ENCODE measurements at regions not wholly inside any gene's neighbourhood (a gene's known extent, or its start where the extent isn't known, plus 50 kb on each side); places are given as distances from the start of the nearest gene placed in this dataset.
"Not testable (repeated sequence)": the region's sequence is repeated elsewhere in the genome, so short reads cannot be mapped to it uniquely, and the experiment has no call there.

- no peak for FAIRE-seq
- no peaks in the 10 kb centered on the region for H3K36me3 ChIP-seq (ENCODE audit: control insufficient read depth in 3 of 3, insufficient read depth in 2 of 3, low read depth in 1 of 3, low read length in 3 of 3)
- DNase-seq: no peak
- H3K27ac ChIP-seq (ENCODE audit: low read depth in 1 of 3, low read length in 2 of 3): no peak overlapping the region
- 63 to 88% (median 67%) methylated on average over 1 of the region's 1 CpG for WGBS, 3 donors
- peaks cover 0 to 2% (median 0%) of the 10 kb centered on the region in 3 donors for H3K4me1 ChIP-seq (ENCODE audit: control insufficient read depth in 3 of 3, insufficient read depth in 2 of 3, low read depth in 1 of 3, low read length in 2 of 3)
- no peak overlapping the region for H3K4me3 ChIP-seq (ENCODE audit: low read depth in 1 of 3, low read length in 3 of 3)
- no peaks in the 10 kb centered on the region for H3K27me3 ChIP-seq (ENCODE audit: control insufficient read depth in 3 of 3, insufficient read depth in 3 of 3, low read length in 3 of 3)
- H3K9me3 ChIP-seq (ENCODE audit: control insufficient read depth in 2 of 2, insufficient read depth in 1 of 2, low read depth in 1 of 2, low read length in 1 of 2): no peaks in the 10 kb centered on the region
Observed at GRCh38 chr3:34109021-34109420, 310.6 kb downstream of the PDCD6IP start.

GRCh38 chr3:34109846-34110245 lies 311.4 kb downstream of the PDCD6IP start:
- Histone ChIP-seq H3K36me3 (ENCODE audit: control insufficient read depth in 3 of 3, insufficient read depth in 2 of 3, low read depth in 1 of 3, low read length in 3 of 3) (no peaks in the 10 kb centered on the region), H3K27me3 (ENCODE audit: control insufficient read depth in 3 of 3, insufficient read depth in 3 of 3, low read length in 3 of 3) (no peaks in the 10 kb centered on the region), H3K4me3 (ENCODE audit: low read depth in 1 of 3, low read length in 3 of 3) (no peak overlapping the region), H3K27ac (ENCODE audit: low read depth in 1 of 3, low read length in 2 of 3) (no peak overlapping the region), H3K9me3 (ENCODE audit: control insufficient read depth in 2 of 2, insufficient read depth in 1 of 2, low read depth in 1 of 2, low read length in 1 of 2) (no peaks in the 10 kb centered on the region), H3K4me1 (ENCODE audit: control insufficient read depth in 3 of 3, insufficient read depth in 2 of 3, low read depth in 1 of 3, low read length in 2 of 3) (peaks cover 0 to 2% (median 0%) of the 10 kb centered on the region in 3 donors)
- DNase-seq (no peak), FAIRE-seq (no peak)
- 66 to 85% (median 70%) methylated on average over 2 of the region's 2 CpGs for WGBS, 3 donors

- Histone ChIP-seq H3K4me3 (ENCODE audit: low read depth in 1 of 3, low read length in 3 of 3) (no peak overlapping the region), H3K9me3 (ENCODE audit: control insufficient read depth in 2 of 2, insufficient read depth in 1 of 2, low read depth in 1 of 2, low read length in 1 of 2) (no peaks in the 10 kb centered on the region), H3K27ac (ENCODE audit: low read depth in 1 of 3, low read length in 2 of 3) (no peak overlapping the region), H3K36me3 (ENCODE audit: control insufficient read depth in 3 of 3, insufficient read depth in 2 of 3, low read depth in 1 of 3, low read length in 3 of 3) (no peaks in the 10 kb centered on the region), H3K27me3 (ENCODE audit: control insufficient read depth in 3 of 3, insufficient read depth in 3 of 3, low read length in 3 of 3) (no peaks in the 10 kb centered on the region), H3K4me1 (ENCODE audit: control insufficient read depth in 3 of 3, insufficient read depth in 2 of 3, low read depth in 1 of 3, low read length in 2 of 3) (peaks cover 0 to 2% (median 0%) of the 10 kb centered on the region in 3 donors)
- no peak for DNase-seq
- 73 to 79% (median 74%) methylated on average over 4 of the region's 4 CpGs for WGBS, 3 donors
- FAIRE-seq: no peak
Observed at GRCh38 chr3:34111361-34111760, 312.9 kb downstream of the PDCD6IP start.

GRCh38 chr3:34112261-34112660 lies 313.8 kb downstream of the PDCD6IP start:
- not testable (repeated sequence) for H3K9me3 ChIP-seq (ENCODE audit: control insufficient read depth in 2 of 2, insufficient read depth in 1 of 2, low read depth in 1 of 2, low read length in 1 of 2); H3K27me3 ChIP-seq (ENCODE audit: control insufficient read depth in 3 of 3, insufficient read depth in 3 of 3, low read length in 3 of 3); H3K36me3 ChIP-seq (ENCODE audit: control insufficient read depth in 3 of 3, insufficient read depth in 2 of 3, low read depth in 1 of 3, low read length in 3 of 3); H3K4me3 ChIP-seq (ENCODE audit: low read depth in 1 of 3, low read length in 3 of 3); FAIRE-seq; H3K27ac ChIP-seq (ENCODE audit: low read depth in 1 of 3, low read length in 2 of 3); H3K4me1 ChIP-seq (ENCODE audit: control insufficient read depth in 3 of 3, insufficient read depth in 2 of 3, low read depth in 1 of 3, low read length in 2 of 3); DNase-seq
- 92 to 95% (median 93%) methylated on average over 15 of the region's 15 CpGs for WGBS, 3 donors

- no peak for DNase-seq
- Histone ChIP-seq H3K27ac (ENCODE audit: low read depth in 1 of 3, low read length in 2 of 3) (no peak overlapping the region), H3K36me3 (ENCODE audit: control insufficient read depth in 3 of 3, insufficient read depth in 2 of 3, low read depth in 1 of 3, low read length in 3 of 3) (no peaks in the 10 kb centered on the region), H3K9me3 (ENCODE audit: control insufficient read depth in 2 of 2, insufficient read depth in 1 of 2, low read depth in 1 of 2, low read length in 1 of 2) (no peaks in the 10 kb centered on the region), H3K27me3 (ENCODE audit: control insufficient read depth in 3 of 3, insufficient read depth in 3 of 3, low read length in 3 of 3) (no peaks in the 10 kb centered on the region), H3K4me3 (ENCODE audit: low read depth in 1 of 3, low read length in 3 of 3) (no peak overlapping the region), H3K4me1 (ENCODE audit: control insufficient read depth in 3 of 3, insufficient read depth in 2 of 3, low read depth in 1 of 3, low read length in 2 of 3) (no peaks in the 10 kb centered on the region)
- no peak for FAIRE-seq
Observed at GRCh38 chr3:34131091-34131490, 332.7 kb downstream of the PDCD6IP start.

- 44 to 73% (median 67%) methylated on average over 2 of the region's 2 CpGs for WGBS, 3 donors
- Histone ChIP-seq H3K4me3 (ENCODE audit: low read depth in 1 of 3, low read length in 3 of 3) (no peak overlapping the region), H3K27ac (ENCODE audit: low read depth in 1 of 3, low read length in 2 of 3) (no peak overlapping the region), H3K36me3 (ENCODE audit: control insufficient read depth in 3 of 3, insufficient read depth in 2 of 3, low read depth in 1 of 3, low read length in 3 of 3) (no peaks in the 10 kb centered on the region), H3K9me3 (ENCODE audit: control insufficient read depth in 2 of 2, insufficient read depth in 1 of 2, low read depth in 1 of 2, low read length in 1 of 2) (no peaks in the 10 kb centered on the region), H3K27me3 (ENCODE audit: control insufficient read depth in 3 of 3, insufficient read depth in 3 of 3, low read length in 3 of 3) (no peaks in the 10 kb centered on the region), H3K4me1 (ENCODE audit: control insufficient read depth in 3 of 3, insufficient read depth in 2 of 3, low read depth in 1 of 3, low read length in 2 of 3) (no peaks in the 10 kb centered on the region)
- FAIRE-seq (no peak), DNase-seq (no peak)
Observed at GRCh38 chr3:34132069-34132692, 333.8 kb downstream of the PDCD6IP start.

- no peaks in the 10 kb centered on the region for H3K36me3 ChIP-seq (ENCODE audit: control insufficient read depth in 3 of 3, insufficient read depth in 2 of 3, low read depth in 1 of 3, low read length in 3 of 3)
Observed at GRCh38 chr3:34139566-34139965, 341.1 kb downstream of the PDCD6IP start.

GRCh38 chr3:34140616-34141015 lies 342.2 kb downstream of the PDCD6IP start:
- no peaks in the 10 kb centered on the region for H3K9me3 ChIP-seq (ENCODE audit: control insufficient read depth in 2 of 2, insufficient read depth in 1 of 2, low read depth in 1 of 2, low read length in 1 of 2)
- FAIRE-seq: no peak
- H3K4me3 ChIP-seq (ENCODE audit: low read depth in 1 of 3, low read length in 3 of 3): no peak overlapping the region
- H3K4me1 ChIP-seq (ENCODE audit: control insufficient read depth in 3 of 3, insufficient read depth in 2 of 3, low read depth in 1 of 3, low read length in 2 of 3): no peaks in the 10 kb centered on the region
- H3K36me3 ChIP-seq (ENCODE audit: control insufficient read depth in 3 of 3, insufficient read depth in 2 of 3, low read depth in 1 of 3, low read length in 3 of 3): no peaks in the 10 kb centered on the region
- no peak for DNase-seq
- H3K27me3 ChIP-seq (ENCODE audit: control insufficient read depth in 3 of 3, insufficient read depth in 3 of 3, low read length in 3 of 3): no peaks in the 10 kb centered on the region
- no peak overlapping the region for H3K27ac ChIP-seq (ENCODE audit: low read depth in 1 of 3, low read length in 2 of 3)
- WGBS, 3 donors: 87 to 100% (median 90%) methylated on average over 1 of the region's 1 CpG

More at GRCh38 chr3:34139566-34139965, 341.1 kb downstream of the PDCD6IP start:
- H3K9me3 ChIP-seq (ENCODE audit: control insufficient read depth in 2 of 2, insufficient read depth in 1 of 2, low read depth in 1 of 2, low read length in 1 of 2): no peaks in the 10 kb centered on the region
- no peaks in the 10 kb centered on the region for H3K4me1 ChIP-seq (ENCODE audit: control insufficient read depth in 3 of 3, insufficient read depth in 2 of 3, low read depth in 1 of 3, low read length in 2 of 3)
- no peak overlapping the region for H3K4me3 ChIP-seq (ENCODE audit: low read depth in 1 of 3, low read length in 3 of 3)
- no peak overlapping the region for H3K27ac ChIP-seq (ENCODE audit: low read depth in 1 of 3, low read length in 2 of 3)
- H3K27me3 ChIP-seq (ENCODE audit: control insufficient read depth in 3 of 3, insufficient read depth in 3 of 3, low read length in 3 of 3): no peaks in the 10 kb centered on the region
- FAIRE-seq (no peak), DNase-seq (no peak)

GRCh38 chr3:34141841-34142337 lies 343.5 kb downstream of the PDCD6IP start:
- 67 to 88% (median 72%) methylated on average over 3 of the region's 3 CpGs for WGBS, 3 donors
- H3K27me3 ChIP-seq (ENCODE audit: control insufficient read depth in 3 of 3, insufficient read depth in 3 of 3, low read length in 3 of 3): no peaks in the 10 kb centered on the region
- no peaks in the 10 kb centered on the region for H3K9me3 ChIP-seq (ENCODE audit: control insufficient read depth in 2 of 2, insufficient read depth in 1 of 2, low read depth in 1 of 2, low read length in 1 of 2)
- H3K4me1 ChIP-seq (ENCODE audit: control insufficient read depth in 3 of 3, insufficient read depth in 2 of 3, low read depth in 1 of 3, low read length in 2 of 3): no peaks in the 10 kb centered on the region
- H3K36me3 ChIP-seq (ENCODE audit: control insufficient read depth in 3 of 3, insufficient read depth in 2 of 3, low read depth in 1 of 3, low read length in 3 of 3): no peaks in the 10 kb centered on the region
- H3K27ac ChIP-seq (ENCODE audit: low read depth in 1 of 3, low read length in 2 of 3): no peak overlapping the region
- no peak for FAIRE-seq
- DNase-seq: no peak
- no peak overlapping the region for H3K4me3 ChIP-seq (ENCODE audit: low read depth in 1 of 3, low read length in 3 of 3)

Measured in small intestine (tissue), 7 donors.